ENCODE measurements at regions not wholly inside any gene's neighbourhood (a gene's known extent, or its start where the extent isn't known, plus 50 kb on each side); places are given as distances from the start of the nearest gene placed in this dataset.

- DNase-seq: no peak
- TF ChIP-seq, protein P1, sequence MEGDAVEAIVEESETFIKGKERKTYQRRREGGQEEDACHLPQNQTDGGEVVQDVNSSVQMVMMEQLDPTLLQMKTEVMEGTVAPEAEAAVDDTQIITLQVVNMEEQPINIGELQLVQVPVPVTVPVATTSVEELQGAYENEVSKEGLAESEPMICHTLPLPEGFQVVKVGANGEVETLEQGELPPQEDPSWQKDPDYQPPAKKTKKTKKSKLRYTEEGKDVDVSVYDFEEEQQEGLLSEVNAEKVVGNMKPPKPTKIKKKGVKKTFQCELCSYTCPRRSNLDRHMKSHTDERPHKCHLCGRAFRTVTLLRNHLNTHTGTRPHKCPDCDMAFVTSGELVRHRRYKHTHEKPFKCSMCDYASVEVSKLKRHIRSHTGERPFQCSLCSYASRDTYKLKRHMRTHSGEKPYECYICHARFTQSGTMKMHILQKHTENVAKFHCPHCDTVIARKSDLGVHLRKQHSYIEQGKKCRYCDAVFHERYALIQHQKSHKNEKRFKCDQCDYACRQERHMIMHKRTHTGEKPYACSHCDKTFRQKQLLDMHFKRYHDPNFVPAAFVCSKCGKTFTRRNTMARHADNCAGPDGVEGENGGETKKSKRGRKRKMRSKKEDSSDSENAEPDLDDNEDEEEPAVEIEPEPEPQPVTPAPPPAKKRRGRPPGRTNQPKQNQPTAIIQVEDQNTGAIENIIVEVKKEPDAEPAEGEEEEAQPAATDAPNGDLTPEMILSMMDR (IDR thresholded peaks at IDR 0.05; ENCODE audit: control extremely low read depth, extremely low read depth): no peak
- no peaks in the 10 kb centered on the region for H3K27me3 ChIP-seq (ENCODE audit: control insufficient read depth in 3 of 3, insufficient read depth in 3 of 3, low read length in 2 of 3)
- no peaks in the 10 kb centered on the region for H3K36me3 ChIP-seq (ENCODE audit: control insufficient read depth in 4 of 4, insufficient read depth in 4 of 4, low read length in 4 of 4)
- no peak overlapping the region for H3K27ac ChIP-seq (ENCODE audit: low read depth in 1 of 2, low read length in 1 of 2)
- WGBS, 2 donors: 71 to 76% methylated on average over 1 of the region's 1 CpG
- peaks cover 0 to 4% (median 0%) of the 10 kb centered on the region in 4 donors for H3K9me3 ChIP-seq (ENCODE audit: control insufficient read depth in 4 of 4, insufficient read depth in 3 of 4, low read length in 3 of 4)
- no peak overlapping the region for H3K9ac ChIP-seq (ENCODE audit: insufficient read depth in 1 of 2, low read length in 2 of 2)
- ATAC-seq (ENCODE audit: insufficient read depth, low FRiP score): no peak
- no peaks in the 10 kb centered on the region for H3K4me1 ChIP-seq (ENCODE audit: control insufficient read depth in 5 of 5, insufficient read depth in 5 of 5, low read length in 5 of 5)
- no peak overlapping the region for H3K4me3 ChIP-seq
Measured at GRCh38 chr3:154728285-154728684, 298.3 kb upstream of the GPR149 start.

GRCh38 chr3:154720921-154721320, 290.9 kb upstream of the GPR149 start:
- Histone ChIP-seq H3K27me3 (ENCODE audit: control insufficient read depth in 3 of 3, insufficient read depth in 3 of 3, low read length in 2 of 3) (no peaks in the 10 kb centered on the region), H3K36me3 (ENCODE audit: control insufficient read depth in 4 of 4, insufficient read depth in 4 of 4, low read length in 4 of 4) (no peaks in the 10 kb centered on the region), H3K4me3 (no peak overlapping the region), H3K9ac (ENCODE audit: insufficient read depth in 1 of 2, low read length in 2 of 2) (no peak overlapping the region), H3K9me3 (ENCODE audit: control insufficient read depth in 4 of 4, insufficient read depth in 3 of 4, low read length in 3 of 4) (no peaks in the 10 kb centered on the region), H3K27ac (ENCODE audit: low read depth in 1 of 2, low read length in 1 of 2) (no peak overlapping the region), H3K4me1 (ENCODE audit: control insufficient read depth in 5 of 5, insufficient read depth in 5 of 5, low read length in 5 of 5) (no peaks in the 10 kb centered on the region)
- ATAC-seq (ENCODE audit: insufficient read depth, low FRiP score) (no peak), DNase-seq (no peak)
- WGBS, 2 donors: 67 to 81% methylated on average over 1 of the region's 1 CpG
- TF ChIP-seq, protein P1 (IDR thresholded peaks at IDR 0.05; ENCODE audit: control extremely low read depth, extremely low read depth): no peak

DNA sequence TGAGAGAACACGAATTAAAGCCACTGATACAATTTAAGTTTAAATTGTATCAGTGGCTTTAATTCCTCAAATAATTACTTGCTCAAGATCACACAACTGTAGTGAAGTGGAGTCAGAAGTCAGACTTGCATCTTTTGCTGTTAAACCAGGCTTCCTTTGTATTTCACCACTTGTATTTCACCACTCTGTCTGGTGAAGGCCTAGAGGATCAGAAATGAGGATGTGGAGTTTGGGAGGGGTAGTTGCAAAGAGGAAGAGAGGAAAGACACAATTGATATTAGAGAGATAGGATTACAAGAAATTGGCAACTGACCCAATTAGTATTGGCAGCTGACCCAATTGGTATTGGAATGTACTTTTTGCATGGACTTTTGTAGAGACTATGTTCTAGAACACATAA, 288.1 kb upstream of the GPR149 start:
- DNase-seq: peak in 1 of 3 donors; percentile 24
- H3K9ac ChIP-seq (ENCODE audit: insufficient read depth in 1 of 2, low read length in 2 of 2): no peak overlapping the region
- ATAC-seq (ENCODE audit: insufficient read depth, low FRiP score): no peak

DNA sequence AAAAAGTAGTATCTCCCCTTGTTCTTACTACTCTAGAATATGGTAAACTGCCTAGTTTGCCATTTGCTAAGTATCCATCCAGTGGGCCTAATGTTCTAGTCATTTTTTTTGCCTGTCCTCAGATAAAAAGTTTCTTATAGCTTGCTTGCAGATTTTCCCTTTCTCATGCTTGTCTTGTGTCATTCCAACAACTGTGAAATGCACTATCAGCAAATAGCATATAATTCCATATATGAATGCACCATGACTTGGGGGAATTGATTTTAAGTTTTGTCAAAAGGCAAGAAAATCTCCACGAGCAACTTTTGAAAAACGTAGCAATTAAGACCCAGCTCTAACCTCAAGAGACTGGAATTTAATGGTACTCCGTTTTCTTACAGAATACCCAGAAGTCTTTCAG, 286.2 kb upstream of the GPR149 start:
- Histone ChIP-seq H3K9me3 (ENCODE audit: control insufficient read depth in 4 of 4, insufficient read depth in 3 of 4, low read length in 3 of 4) (no peaks in the 10 kb centered on the region), H3K4me3 (no peak overlapping the region), H3K4me1 (ENCODE audit: control insufficient read depth in 5 of 5, insufficient read depth in 5 of 5, low read length in 5 of 5) (no peaks in the 10 kb centered on the region), H3K27me3 (ENCODE audit: control insufficient read depth in 3 of 3, insufficient read depth in 3 of 3, low read length in 2 of 3) (no peaks in the 10 kb centered on the region), H3K9ac (ENCODE audit: insufficient read depth in 1 of 2, low read length in 2 of 2) (no peak overlapping the region), H3K36me3 (ENCODE audit: control insufficient read depth in 4 of 4, insufficient read depth in 4 of 4, low read length in 4 of 4) (no peaks in the 10 kb centered on the region), H3K27ac (ENCODE audit: low read depth in 1 of 2, low read length in 1 of 2) (no peak overlapping the region)
- WGBS, 2 donors: 84 to 91% methylated on average over 3 of the region's 3 CpGs
- DNase-seq (no peak), ATAC-seq (ENCODE audit: insufficient read depth, low FRiP score) (no peak)
- TF ChIP-seq, protein P1 (IDR thresholded peaks at IDR 0.05; ENCODE audit: control extremely low read depth, extremely low read depth): no peak

More for the DNA sequence above, 288.1 kb upstream of the GPR149 start:
- WGBS, 2 donors: 34 to 38% methylated on average over 1 of the region's 1 CpG
- Histone ChIP-seq H3K27me3 (ENCODE audit: control insufficient read depth in 3 of 3, insufficient read depth in 3 of 3, low read length in 2 of 3) (no peaks in the 10 kb centered on the region), H3K4me1 (ENCODE audit: control insufficient read depth in 5 of 5, insufficient read depth in 5 of 5, low read length in 5 of 5) (no peaks in the 10 kb centered on the region), H3K4me3 (no peak overlapping the region), H3K36me3 (ENCODE audit: control insufficient read depth in 4 of 4, insufficient read depth in 4 of 4, low read length in 4 of 4) (no peaks in the 10 kb centered on the region), H3K9me3 (ENCODE audit: control insufficient read depth in 4 of 4, insufficient read depth in 3 of 4, low read length in 3 of 4) (no peaks in the 10 kb centered on the region), H3K27ac (ENCODE audit: low read depth in 1 of 2, low read length in 1 of 2) (no peak overlapping the region)
- TF ChIP-seq, protein P1 (IDR thresholded peaks at IDR 0.05; ENCODE audit: control extremely low read depth, extremely low read depth): no peak
